ENCODE measurements at regions not wholly inside any gene's neighbourhood (a gene's known extent, or its start where the extent isn't known, plus 50 kb on each side); places are given as distances from the start of the nearest gene placed in this dataset.
"Not testable (repeated sequence)": the region's sequence is repeated elsewhere in the genome, so short reads cannot be mapped to it uniquely, and the experiment has no call there.

- no peak for DNase-seq (ENCODE audit: low read depth in 2 of 2)
These were observed 379.0 kb upstream of the GOT2 start for GRCh38 chr16:59113004-59113670.

DNA sequence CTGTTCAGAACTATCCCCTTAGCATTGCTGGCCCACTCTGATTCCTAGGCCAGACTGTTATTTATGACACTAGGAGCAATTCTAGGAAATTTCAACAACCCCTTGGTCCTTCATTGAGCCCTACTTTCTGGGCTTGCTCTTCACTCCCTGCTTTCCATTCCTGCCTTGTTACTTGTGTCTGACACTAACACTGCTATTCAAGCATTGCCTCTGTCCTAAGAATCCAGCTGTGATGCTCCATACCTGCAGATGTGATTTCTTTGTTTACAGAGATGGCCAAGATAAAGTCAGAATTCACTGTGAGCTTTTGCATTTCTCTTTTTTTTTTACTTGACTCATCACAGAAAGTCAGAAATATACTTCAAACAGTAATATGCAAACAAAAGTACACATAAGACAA lies 377.2 kb upstream of the GOT2 start:
- DNase-seq (ENCODE audit: low read depth in 2 of 2): no peak

DNA sequence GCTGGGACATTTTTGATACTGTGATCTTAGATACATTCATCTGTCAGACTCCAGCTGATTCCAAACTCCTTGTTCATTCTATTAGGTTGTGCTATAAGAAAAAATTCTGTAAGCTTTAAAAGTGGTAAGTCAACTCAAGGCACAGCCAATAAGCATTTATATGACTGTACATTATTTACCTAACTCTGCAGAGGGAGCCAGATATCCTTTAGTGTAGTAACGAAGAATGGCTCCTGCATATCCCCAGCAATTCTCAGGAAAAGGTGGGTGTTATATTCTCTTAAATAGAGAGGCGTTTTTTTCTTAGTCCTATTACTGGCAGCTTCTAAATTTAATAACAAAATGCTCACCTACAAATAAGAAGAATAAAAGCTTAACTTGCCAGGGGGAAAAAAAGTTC lies 374.3 kb upstream of the GOT2 start:
- DNase-seq (ENCODE audit: low read depth in 2 of 2): no peak

DNA sequence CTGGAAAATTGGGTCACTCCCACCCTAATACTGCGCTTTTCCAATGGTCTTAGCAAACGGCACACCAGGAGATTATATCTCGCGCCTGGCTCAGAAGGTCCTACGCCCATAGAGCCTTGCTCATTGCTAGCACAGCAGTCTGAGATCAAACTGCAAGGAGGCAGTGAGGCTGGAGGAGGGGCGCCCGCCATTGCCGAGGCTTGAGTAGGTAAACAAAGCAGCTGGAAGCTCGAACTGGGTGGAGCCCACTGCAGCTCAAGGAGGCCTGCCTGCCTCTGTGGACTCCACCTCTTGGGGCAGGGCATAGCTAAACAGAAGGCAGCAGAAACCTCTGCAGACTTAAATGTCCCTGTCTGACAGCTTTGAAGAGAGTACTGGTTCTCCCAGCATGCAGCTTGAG lies 362.6 kb upstream of the GOT2 start:
- not testable (repeated sequence) for DNase-seq (ENCODE audit: low read depth in 2 of 2)

DNA sequence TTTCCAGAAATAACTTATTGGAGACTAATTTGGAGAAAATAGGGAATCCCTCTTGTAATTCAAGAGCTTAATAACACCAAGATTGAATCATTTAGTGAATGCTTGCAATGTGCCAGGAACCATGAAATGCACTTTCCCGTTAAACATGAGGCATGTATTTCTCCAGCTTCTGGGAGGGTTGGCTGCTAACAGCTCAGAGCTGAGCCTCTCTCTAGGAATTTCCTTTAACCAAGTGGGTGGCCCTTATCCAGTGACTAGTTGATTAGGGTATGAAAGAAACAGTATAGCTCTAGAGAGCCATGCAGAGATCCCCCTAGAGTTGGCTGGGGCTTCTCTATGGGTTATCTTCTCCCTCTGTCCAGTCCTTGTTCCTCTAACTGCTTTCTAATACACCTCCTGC lies 356.4 kb upstream of the GOT2 start:
- no peak for DNase-seq (ENCODE audit: low read depth in 2 of 2)

DNA sequence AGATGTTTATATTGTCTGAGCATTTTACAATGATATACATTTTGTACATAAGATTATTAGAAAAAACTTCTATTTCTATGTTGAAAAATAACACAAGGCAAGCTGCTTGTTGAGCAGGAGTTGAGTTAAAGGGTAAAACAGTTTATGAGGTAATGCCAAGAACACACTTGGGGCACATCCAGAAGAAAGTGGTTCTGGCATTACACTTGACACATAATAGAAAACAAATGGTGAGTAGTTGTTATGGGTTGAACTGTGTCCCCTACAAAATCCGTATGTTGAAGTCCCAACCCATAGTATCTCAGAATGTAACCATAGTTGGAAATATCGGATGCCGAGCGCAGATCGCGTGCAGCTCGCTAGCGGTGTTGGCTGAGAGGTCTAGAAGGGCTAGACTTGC lies 354.3 kb upstream of the GOT2 start:
- DNase-seq (ENCODE audit: low read depth in 2 of 2): no peak

- no peak for DNase-seq (ENCODE audit: low read depth in 2 of 2)
These were observed 353.5 kb upstream of the GOT2 start for GRCh38 chr16:59087641-59088040.

DNA sequence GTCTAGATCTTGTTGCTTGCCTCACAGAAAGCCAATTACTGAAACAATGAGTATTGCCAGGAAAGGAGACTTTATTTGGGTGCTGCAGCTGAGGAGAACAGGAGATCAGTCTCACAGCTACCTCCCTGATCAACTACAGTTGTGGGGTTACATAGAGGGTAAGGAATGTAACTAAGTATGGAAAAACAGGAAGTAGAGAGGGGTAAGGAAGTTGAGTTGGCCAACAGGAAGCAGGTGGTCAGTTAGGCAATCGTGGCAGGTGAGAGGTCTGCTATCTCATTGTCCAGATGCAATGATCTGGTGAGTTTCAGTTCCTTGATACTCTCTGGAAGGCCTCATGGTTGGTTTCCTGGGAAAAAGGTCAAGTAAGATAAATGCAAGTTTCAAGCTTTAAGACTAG lies 333.1 kb upstream of the GOT2 start:
- DNase-seq (ENCODE audit: low read depth in 2 of 2): no peak

DNA sequence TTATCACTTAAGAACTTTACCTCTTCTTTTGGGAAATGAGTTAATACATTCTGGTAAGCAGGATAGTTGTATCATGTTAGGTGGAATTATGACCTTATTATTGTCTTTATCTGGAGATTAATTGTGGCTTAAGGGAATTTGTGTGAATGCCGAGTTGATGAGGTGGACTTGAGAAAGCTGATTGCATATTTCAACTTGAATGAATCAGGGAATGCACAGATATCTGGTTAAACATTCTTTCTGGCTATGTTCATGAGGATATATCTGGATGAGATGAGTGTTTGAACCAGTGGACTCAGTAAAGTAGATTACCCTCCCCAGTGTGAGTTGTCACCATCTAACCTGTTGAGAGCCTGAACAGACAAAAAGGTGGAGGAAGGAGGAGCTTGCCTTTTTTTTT lies 326.1 kb upstream of the GOT2 start:
- DNase-seq (ENCODE audit: low read depth in 2 of 2): no peak

GRCh38 chr16:59058250-59058649 lies 324.1 kb upstream of the GOT2 start:
- DNase-seq (ENCODE audit: low read depth in 2 of 2): no peak

DNA sequence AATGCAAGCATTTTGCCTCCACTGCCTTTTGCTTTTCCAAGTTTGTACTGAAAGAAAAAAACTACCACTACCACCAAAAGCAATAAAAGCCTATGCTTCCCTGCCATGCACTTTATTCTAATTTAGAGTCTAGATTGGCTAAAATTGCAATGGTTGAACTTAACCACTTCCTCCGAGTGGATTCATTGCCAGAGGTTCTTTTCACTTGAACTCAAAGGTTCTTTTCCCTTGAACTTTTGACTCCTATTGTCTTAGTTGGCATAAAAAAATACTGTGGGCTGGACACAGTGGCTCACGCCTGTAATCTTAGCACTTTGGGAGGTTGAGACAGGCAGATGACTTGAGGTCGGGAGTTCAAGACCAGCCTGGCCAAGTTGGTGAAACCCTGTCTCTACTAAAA lies 319.8 kb upstream of the GOT2 start:
- DNase-seq (ENCODE audit: low read depth in 2 of 2): no peak

GRCh38 chr16:59052231-59052630 lies 318.1 kb upstream of the GOT2 start:
- no peak for DNase-seq (ENCODE audit: low read depth in 2 of 2)

GRCh38 chr16:59048876-59049275 lies 314.8 kb upstream of the GOT2 start:
- DNase-seq (ENCODE audit: low read depth in 2 of 2): no peak

DNA sequence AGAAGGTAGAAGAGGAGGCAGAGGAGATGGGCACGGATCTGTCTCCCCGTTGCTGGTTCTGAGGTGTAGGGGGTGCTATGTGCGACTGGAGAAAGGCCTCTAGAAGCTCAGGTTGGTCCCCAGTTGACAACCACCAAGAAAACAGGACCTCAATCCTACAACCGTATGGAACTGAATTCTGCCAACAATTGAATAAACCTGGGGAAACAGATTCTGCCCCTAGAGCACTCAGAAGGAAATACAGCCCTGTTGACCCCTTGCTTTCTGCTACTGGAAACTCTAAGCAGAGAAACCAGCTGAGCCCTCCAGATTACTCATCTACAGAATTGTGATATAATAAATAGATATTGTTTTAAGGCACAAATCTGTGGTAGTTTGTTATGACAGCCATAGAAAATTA lies 313.0 kb upstream of the GOT2 start:
- DNase-seq (ENCODE audit: low read depth in 2 of 2): no peak

- DNase-seq (ENCODE audit: low read depth in 2 of 2): no peak
These were observed 312.2 kb upstream of the GOT2 start for GRCh38 chr16:59046335-59046734.

DNA sequence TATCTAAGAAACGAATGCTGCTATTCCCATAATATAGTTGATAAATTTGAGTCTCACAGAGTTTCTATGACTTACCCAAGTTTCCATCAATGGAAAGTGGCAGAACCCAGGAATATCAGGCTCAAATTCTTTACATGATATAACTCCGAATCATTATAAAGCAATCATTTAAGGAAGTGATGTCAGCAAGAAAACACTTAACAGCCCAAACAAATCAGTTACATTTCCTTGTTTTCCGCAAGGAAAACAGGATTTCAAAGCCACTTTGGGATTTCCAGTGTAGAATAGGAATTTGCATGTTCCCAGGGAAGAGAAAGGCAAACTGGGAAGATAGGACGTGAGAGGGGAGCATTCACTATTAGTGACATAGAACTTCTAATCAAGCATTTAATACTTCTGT lies 311.4 kb upstream of the GOT2 start:
- no peak for DNase-seq (ENCODE audit: low read depth in 2 of 2)

DNA sequence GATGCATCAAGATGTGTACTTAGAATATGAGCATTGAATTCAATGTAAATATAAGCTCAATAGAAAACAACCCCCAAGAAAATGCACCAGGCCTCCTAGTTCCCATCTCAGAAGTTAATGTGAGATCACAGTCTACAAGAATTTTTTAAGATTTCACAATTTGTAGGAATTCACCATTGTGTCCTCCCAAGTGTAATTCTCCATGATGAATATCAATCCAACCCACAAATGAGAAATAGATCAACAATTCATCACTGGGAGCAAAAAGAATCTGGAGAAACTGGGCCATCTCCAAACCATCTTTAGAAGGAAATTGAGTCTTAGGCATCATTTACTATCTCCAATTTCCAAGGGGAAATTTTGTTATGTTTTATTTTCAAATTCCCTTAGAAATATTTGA lies 310.5 kb upstream of the GOT2 start:
- DNase-seq (ENCODE audit: low read depth in 2 of 2): no peak

- no peak for DNase-seq (ENCODE audit: low read depth in 2 of 2)
These were observed 308.2 kb upstream of the GOT2 start for GRCh38 chr16:59042301-59042700.

- DNase-seq (ENCODE audit: low read depth in 2 of 2): no peak
These were observed 305.1 kb upstream of the GOT2 start for GRCh38 chr16:59039066-59039720.

DNA sequence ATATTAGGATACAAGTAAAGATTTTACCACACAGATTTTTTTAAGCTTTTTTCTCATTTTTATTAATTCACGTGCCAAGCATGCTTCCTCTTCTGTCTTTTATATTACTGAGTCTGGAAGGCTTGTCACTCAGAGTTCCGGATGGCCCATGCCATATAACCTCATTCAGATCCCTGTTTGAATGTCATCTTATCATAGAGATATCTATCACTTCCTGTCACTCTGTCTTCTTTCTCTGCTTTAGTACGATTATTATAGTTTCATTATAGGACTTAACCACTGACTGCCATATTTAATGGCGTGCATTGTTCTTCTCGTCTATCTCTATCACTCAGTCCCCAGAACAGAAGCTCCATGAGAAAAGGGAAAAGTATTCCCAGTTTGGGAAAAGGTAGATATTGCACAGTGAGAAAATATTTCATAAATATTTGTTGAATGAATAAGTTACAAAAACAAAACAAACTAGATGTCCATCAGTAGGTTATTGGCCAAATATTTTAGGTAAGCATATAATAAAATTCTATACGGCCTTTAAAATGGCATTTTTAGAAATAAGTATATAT lies 296.9 kb upstream of the GOT2 start:
- no peak for DNase-seq (ENCODE audit: low read depth in 2 of 2)

- DNase-seq (ENCODE audit: low read depth in 2 of 2): no peak
These were observed 287.6 kb upstream of the GOT2 start for GRCh38 chr16:59021751-59022150.

DNA sequence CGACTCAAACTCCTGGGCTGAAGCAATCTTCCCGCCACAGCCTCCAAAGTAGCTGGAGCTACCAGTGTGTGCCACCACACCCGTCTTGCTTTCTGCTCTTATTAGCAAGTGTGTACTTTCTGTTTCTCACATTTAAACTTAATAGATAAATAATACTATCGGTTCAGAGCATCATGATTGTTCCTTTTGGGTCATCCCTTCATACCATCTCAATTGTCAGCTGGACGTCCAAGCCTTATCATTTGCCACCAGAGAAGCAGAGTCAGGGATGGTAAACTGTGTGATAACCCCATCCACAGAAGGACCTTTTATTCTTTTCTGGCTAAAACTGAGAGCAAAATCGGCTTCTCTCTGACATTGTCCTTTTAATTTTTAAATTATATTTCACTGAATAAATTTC lies 279.8 kb upstream of the GOT2 start:
- no peak for DNase-seq (ENCODE audit: low read depth in 2 of 2)

GRCh38 chr16:58999762-59000161 lies 265.6 kb upstream of the GOT2 start:
- DNase-seq (ENCODE audit: low read depth in 2 of 2): no peak

- not testable (repeated sequence) for DNase-seq (ENCODE audit: low read depth in 2 of 2)
These were observed 258.6 kb upstream of the GOT2 start for GRCh38 chr16:58992755-58993154.

Data from stimulated activated CD4-positive, alpha-beta T cell treated with anti-CD3 and anti-CD28 coated beads, Interleukin-4, amount 100 ng/mL, for 48 hours (primary cell).